ENCODE measurements at regions not wholly inside any gene's neighbourhood (a gene's known extent, or its start where the extent isn't known, plus 50 kb on each side); places are given as distances from the start of the nearest gene placed in this dataset.

DNA sequence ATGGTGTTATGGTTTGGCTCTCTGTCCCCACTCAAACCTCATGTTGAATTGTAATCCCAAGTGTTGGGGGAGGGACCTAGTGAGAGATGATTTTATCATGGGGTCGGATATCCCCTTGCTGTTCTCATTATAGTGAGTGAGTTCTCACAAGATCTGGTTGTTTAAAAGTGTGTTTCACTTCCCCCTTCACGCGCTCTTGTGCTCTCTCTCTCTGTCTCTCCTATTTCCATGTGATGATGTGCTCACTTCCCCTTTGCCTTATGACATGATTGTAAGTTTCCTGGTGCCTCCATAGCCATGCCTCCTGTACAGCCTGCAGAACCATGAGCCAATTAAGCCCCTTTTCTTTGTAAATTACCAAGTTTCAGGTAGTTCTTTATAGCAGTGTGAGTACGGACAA lies 765.1 kb downstream of the KCNA4 start:
- intact Hi-C loops (cut with DNase I) = no loop called here

DNA sequence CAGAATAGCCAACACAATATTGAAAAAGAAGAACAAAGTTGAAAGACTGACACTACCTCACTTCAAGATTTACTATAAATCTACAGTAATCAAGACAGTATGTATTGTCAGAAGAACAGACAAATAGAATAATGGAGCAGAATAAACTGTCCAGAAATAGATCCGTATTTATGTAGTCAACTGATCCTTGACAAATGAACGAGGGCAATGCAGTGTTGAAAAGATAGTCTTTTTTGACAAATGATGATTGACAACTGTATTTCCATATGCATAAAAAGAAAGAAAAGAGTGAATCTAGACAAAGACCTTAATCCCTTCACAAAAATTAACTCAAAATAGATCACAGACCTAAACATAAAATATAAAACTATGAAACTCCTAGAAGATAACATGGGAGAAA lies 767.1 kb downstream of the KCNA4 start:
- intact Hi-C loops (cut with DNase I) = no loop called here
- no peak for TF ChIP-seq POLR2A (IDR thresholded peaks at IDR 0.05)
- TF ChIP-seq, protein P1, sequence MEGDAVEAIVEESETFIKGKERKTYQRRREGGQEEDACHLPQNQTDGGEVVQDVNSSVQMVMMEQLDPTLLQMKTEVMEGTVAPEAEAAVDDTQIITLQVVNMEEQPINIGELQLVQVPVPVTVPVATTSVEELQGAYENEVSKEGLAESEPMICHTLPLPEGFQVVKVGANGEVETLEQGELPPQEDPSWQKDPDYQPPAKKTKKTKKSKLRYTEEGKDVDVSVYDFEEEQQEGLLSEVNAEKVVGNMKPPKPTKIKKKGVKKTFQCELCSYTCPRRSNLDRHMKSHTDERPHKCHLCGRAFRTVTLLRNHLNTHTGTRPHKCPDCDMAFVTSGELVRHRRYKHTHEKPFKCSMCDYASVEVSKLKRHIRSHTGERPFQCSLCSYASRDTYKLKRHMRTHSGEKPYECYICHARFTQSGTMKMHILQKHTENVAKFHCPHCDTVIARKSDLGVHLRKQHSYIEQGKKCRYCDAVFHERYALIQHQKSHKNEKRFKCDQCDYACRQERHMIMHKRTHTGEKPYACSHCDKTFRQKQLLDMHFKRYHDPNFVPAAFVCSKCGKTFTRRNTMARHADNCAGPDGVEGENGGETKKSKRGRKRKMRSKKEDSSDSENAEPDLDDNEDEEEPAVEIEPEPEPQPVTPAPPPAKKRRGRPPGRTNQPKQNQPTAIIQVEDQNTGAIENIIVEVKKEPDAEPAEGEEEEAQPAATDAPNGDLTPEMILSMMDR (IDR thresholded peaks at IDR 0.05) = no peak
- no peaks in the 10 kb centered on the region for H3K9me3 ChIP-seq
- H3K36me3 ChIP-seq = no peaks in the 10 kb centered on the region
- H3K4me3 ChIP-seq (replicated peaks in 1 of 3) = no peak overlapping the region
- 77 to 92% methylated on average over 2 of the region's 2 CpGs for WGBS, 2 donors
- no peaks in the 10 kb centered on the region for H3K27me3 ChIP-seq
- DNase-seq = no peak
- H3K27ac ChIP-seq = no peak overlapping the region
- no peaks in the 10 kb centered on the region for H3K4me1 ChIP-seq

More for the DNA sequence above, 765.1 kb downstream of the KCNA4 start:
- no peak for DNase-seq
- Histone ChIP-seq H3K27me3 (no peaks in the 10 kb centered on the region), H3K27ac (no peak overlapping the region), H3K36me3 (no peaks in the 10 kb centered on the region), H3K4me3 (replicated peaks in 1 of 3) (no peak overlapping the region), H3K9me3 (no peaks in the 10 kb centered on the region), H3K4me1 (no peaks in the 10 kb centered on the region)
- TF ChIP-seq, protein P1 (IDR thresholded peaks at IDR 0.05) = no peak
- no peak for TF ChIP-seq POLR2A (IDR thresholded peaks at IDR 0.05)
- WGBS, 2 donors = 77 to 79% methylated on average over 4 of the region's 4 CpGs

DNA sequence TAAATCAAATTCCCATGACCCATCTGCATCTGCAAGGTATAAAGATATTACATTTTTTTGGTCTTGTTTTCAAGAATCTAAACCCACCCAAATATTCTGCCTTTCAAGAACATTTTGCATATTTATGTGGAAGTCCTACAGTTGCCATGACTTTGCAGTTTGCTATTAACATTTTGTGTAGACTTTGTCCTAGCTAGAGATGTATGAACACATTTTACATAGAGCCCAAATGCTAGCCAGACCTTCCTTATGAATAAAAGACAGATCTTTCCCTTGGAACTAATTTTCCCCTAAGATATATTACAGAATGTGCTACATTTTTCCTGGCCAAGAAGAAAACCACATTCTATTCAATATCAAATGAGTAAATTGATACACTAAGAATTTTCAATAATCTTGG lies 772.5 kb downstream of the KCNA4 start:
- Histone ChIP-seq H3K36me3 (no peaks in the 10 kb centered on the region), H3K4me3 (replicated peaks in 1 of 3) (no peak overlapping the region), H3K27me3 (no peaks in the 10 kb centered on the region), H3K27ac (no peak overlapping the region), H3K9me3 (no peaks in the 10 kb centered on the region), H3K4me1 (no peaks in the 10 kb centered on the region)
- intact Hi-C loops (cut with DNase I) = no loop called here
- TF ChIP-seq, protein P1 (IDR thresholded peaks at IDR 0.05) = no peak
- no peak for TF ChIP-seq POLR2A (IDR thresholded peaks at IDR 0.05)
- DNase-seq = no peak

DNA sequence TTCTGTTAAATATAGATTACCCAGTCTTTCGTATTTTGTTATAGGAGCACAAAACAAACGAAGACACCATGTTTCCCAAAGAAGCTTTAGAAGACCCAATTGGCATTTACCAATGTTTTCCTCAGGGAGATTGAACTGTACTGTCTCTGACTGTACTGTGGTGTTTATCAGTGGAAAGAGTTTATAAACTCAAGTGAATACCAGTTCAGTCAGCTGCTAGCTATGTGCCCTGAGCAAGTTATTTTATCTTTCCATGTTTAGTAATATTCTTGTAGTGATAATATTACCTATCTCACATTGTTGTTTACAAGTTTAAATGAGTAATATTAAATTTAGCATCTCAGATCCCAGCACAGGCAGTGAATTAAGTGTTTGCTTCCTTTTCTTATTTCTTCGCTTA lies 773.2 kb downstream of the KCNA4 start:
- intact Hi-C loops (cut with DNase I) = no loop called here
- Histone ChIP-seq H3K9me3 (no peaks in the 10 kb centered on the region), H3K4me1 (no peaks in the 10 kb centered on the region), H3K27me3 (no peaks in the 10 kb centered on the region), H3K27ac (no peak overlapping the region), H3K4me3 (replicated peaks in 1 of 3) (no peak overlapping the region), H3K36me3 (no peaks in the 10 kb centered on the region)
- TF ChIP-seq POLR2A (IDR thresholded peaks at IDR 0.05) = no peak
- TF ChIP-seq, protein P1 (IDR thresholded peaks at IDR 0.05) = no peak
- no peak for DNase-seq
- 92 to 94% methylated on average over 3 of the region's 3 CpGs for WGBS, 2 donors

DNA sequence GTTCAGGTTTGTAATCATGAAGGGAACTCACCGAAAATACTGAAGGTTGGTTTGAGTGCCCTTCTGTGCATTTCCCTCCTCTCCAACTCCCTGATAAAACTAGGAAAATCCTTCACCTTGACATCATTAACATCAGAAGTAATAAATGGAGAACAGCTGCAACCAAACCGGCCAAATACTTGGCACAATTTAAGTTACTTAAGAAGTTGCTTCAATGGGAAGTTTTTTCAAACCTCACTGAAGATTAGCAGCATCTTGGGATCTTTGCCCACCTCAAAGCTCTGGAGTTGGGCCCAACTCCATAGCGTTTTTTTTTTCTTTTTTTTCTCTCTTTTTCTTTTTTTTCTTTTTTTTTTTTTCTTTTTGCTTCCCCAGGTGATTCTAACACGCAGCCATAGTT lies 784.8 kb downstream of the KCNA4 start:
- 54 to 58% methylated on average over 4 of the region's 4 CpGs for WGBS, 2 donors
- Histone ChIP-seq H3K4me3 (replicated peaks in 1 of 3) (no peak overlapping the region), H3K4me1 (no peaks in the 10 kb centered on the region), H3K27ac (no peak overlapping the region), H3K9me3 (no peaks in the 10 kb centered on the region), H3K36me3 (no peaks in the 10 kb centered on the region), H3K27me3 (no peaks in the 10 kb centered on the region)
- intact Hi-C loops (cut with DNase I) = no loop called here
- no peak for TF ChIP-seq POLR2A (IDR thresholded peaks at IDR 0.05)
- TF ChIP-seq, protein P1 (IDR thresholded peaks at IDR 0.05) = no peak
- no peak for DNase-seq

Measured in thyroid gland (tissue), 4 donors.